ENCODE measurements at regions not wholly inside any gene's neighbourhood (a gene's known extent, or its start where the extent isn't known, plus 50 kb on each side); places are given as distances from the start of the nearest gene placed in this dataset.

DNA sequence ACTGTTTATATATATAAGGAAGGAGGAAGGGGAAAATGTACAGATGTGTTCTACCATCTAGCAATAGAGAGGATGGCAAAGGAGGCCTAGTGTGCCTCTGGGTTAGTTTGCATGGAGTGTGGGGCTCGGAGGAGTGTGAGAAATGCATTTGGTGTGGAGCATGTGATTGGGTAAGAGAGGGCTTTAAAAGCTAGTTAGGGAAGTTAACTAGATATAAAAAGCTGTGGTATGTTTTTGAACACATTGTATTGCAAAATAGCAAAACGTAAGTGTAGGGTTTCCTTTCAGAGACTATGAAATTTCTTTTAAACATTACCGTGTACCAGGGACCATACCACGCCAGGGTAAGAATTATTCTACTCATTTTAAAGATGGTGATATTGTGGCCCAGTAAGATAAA lies 53.3 kb upstream of the STXBP6 start:
- Histone ChIP-seq H3K9me3 (no peaks in the 10 kb centered on the region), H3K27ac (no peak overlapping the region), H3K4me3 (no peak overlapping the region), H3K36me3 (no peaks in the 10 kb centered on the region), H3K27me3 (no peaks in the 10 kb centered on the region), H3K4me1 (no peaks in the 10 kb centered on the region)
- no peak for DNase-seq
- 86 to 94% (median 89%) methylated on average over 4 of the region's 4 CpGs for WGBS, 5 donors
- TF ChIP-seq CTCF (IDR thresholded peaks at IDR 0.05) (no peak), POLR2A (IDR thresholded peaks at IDR 0.05) (no peak), EP300 (IDR thresholded peaks at IDR 0.05) (no peak), POLR2AphosphoS5 (IDR thresholded peaks at IDR 0.05) (no peak)
- intact Hi-C loops (cut with DNase I; ENCODE audit: low total_unique reads) = no loop called here

DNA sequence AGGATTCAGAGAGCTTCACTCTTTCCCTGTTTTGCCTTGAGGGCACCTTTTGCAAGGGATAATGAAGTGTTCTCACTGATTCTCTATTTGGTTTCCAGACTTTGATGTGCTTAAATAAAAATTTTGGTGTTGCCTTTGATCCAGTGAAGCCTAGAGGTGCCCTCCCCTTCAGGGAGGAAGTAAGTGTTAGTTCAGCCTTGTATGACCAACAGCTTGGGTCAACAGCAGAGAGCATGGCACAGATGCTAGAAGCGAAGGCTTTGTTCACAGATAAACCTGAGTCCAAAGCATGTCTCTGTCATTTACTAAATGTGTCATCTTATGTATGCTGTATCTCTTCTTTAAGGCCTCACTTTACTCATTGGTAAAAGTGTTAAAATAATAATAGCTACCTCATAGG lies 52.8 kb upstream of the STXBP6 start:
- TF ChIP-seq EP300 (IDR thresholded peaks at IDR 0.05) = no peak
- TF ChIP-seq POLR2A (IDR thresholded peaks at IDR 0.05) = no peak
- TF ChIP-seq POLR2AphosphoS5 (IDR thresholded peaks at IDR 0.05) = no peak
- no peak for TF ChIP-seq CTCF (IDR thresholded peaks at IDR 0.05)
- Histone ChIP-seq H3K4me1 (no peaks in the 10 kb centered on the region), H3K4me3 (no peak overlapping the region), H3K27me3 (no peaks in the 10 kb centered on the region), H3K27ac (no peak overlapping the region), H3K36me3 (no peaks in the 10 kb centered on the region), H3K9me3 (no peaks in the 10 kb centered on the region)
- intact Hi-C loops (cut with DNase I; ENCODE audit: low total_unique reads) = no loop called here
- no peak for DNase-seq
- 60 to 79% (median 68%) methylated on average over 1 of the region's 1 CpG for WGBS, 5 donors

- intact Hi-C loops (cut with DNase I; ENCODE audit: low total_unique reads) = no loop called here
- H3K27me3 ChIP-seq = no peaks in the 10 kb centered on the region
- no peaks in the 10 kb centered on the region for H3K36me3 ChIP-seq
- TF ChIP-seq CTCF (IDR thresholded peaks at IDR 0.05) = no peak
- no peak for DNase-seq
- no peaks in the 10 kb centered on the region for H3K9me3 ChIP-seq
- H3K27ac ChIP-seq = no peak overlapping the region
- 38 to 89% (median 56%) methylated on average over 2 of the region's 2 CpGs for WGBS, 5 donors
- H3K4me3 ChIP-seq = no peak overlapping the region
- H3K4me1 ChIP-seq = no peaks in the 10 kb centered on the region
Observed at GRCh38 chr14:25101276-25101675, 51.3 kb upstream of the STXBP6 start.

Small RNAs in the stretch of these regions (small RNA-seq; reads per million reads assigned to genes)
- 0 reads per million in 4 donors for gene HMGN2P6
